NCI-H1930 (cell line): ENCODE measurements at regions not wholly inside any gene's neighbourhood (a gene's known extent, or its start where the extent isn't known, plus 50 kb on each side); places are given as distances from the start of the nearest gene placed in this dataset.
A peak's percentile ranks its signal among the peaks of the same experiment; 100 is the strongest.
"Not testable (repeated sequence)": the region's sequence is repeated elsewhere in the genome, so short reads cannot be mapped to it uniquely, and the experiment has no call there.

Source experiments
- DNase-seq, 2 experiments: peaks; one replicate each; lab custom pipeline; 2025; lab: John Stamatoyannopoulos, UW

DNA sequence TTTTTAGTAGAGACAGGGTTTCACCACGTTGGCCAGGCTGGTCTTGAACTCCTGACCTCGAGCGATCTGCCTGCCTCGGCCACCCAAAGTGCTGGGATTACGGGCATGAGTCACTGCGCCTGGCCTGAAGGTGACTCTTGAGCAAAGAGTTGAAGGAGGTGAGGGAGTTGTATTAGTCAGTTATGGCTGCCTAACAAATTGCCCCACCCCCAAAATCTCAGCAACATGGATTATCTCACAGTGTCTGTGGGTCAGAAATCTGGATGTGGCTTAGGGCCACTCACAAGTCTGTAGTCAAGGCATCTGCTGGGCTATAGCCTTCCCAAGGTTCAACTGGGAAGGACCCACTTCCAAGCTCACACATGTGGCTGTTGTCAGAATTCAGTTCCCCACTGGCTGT is 52.8 kb upstream of the ADGRE5 start:
- DNase-seq: no peak

- DNase-seq: not testable (repeated sequence)
Observed at GRCh38 chr19:14327061-14327460, 54.2 kb upstream of the ADGRE5 start.

DNA sequence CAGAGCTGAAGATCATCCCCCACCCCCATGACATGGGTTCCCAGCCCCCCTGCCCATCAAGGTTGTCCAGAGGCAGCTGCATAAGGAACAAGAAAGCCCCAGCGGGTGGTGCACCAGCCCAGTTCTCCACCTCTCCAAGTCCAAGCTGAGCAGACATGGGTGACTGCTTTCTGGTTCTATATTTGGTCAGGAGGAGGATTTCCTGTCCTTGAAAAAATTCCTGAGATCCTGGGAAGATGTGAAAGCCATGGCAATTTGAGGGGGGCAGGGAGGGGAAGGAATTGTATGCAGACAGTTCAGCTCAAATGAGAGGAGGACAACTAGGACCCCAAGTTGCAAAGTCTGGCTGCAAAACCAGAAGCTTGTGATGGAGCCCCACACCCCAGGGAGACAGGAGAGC is 55.4 kb upstream of the ADGRE5 start:
- DNase-seq: no peak

GRCh38 chr19:14325134-14325533 is 56.1 kb upstream of the ADGRE5 start:
- no peak for DNase-seq

DNA sequence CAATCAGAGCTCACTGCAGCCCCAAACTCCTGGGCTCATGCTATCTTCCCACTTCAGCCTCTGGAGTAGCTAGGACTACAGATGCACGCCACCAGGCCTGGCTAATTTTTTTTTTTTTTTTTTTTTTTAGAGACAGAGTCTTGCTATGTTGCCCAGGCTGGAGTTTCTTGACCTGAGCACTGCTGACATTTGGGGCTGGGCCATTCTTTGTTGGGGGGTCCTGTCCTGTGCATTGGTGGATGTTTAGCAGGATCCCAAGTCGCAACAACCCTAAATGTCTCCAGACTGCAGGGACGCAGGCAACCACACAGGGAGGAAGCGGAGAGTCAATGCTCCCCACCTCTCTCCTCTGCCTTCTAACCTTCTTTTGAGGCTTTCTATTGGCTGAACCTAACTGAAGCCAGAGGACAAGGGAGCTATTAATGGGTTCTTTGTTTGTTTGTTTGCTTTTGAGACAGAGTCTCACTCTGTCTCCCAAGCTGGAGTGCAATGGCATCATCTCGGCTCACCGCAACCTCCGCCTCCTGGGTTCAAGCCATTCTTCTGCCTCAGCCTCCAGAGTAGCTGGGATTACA is 58.3 kb upstream of the ADGRE5 start:
- DNase-seq: no peak

GRCh38 chr19:14320253-14320652 is 61.0 kb upstream of the ADGRE5 start:
- no peak for DNase-seq

DNA sequence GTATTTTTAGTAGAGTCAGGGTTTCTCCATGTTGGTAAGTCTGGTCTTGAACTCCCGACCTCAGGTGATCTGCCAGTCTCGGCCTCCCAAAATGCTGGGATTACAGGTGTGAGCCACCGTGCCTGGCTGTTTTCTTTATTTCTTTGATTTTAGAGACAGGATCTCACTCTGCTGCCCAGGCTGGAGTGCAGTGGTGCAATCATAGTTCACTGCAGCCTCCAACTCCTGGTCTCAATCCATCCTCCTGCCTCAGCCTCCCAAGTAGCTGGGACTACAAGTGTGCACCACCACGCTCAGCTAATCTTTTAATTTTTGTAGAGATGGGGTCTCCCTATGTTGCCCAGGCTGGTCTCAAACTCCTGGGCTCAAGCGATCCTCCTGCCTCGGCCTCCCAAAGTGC is 61.5 kb upstream of the ADGRE5 start:
- not testable (repeated sequence) for DNase-seq

GRCh38 chr19:14318873-14319272 is 62.4 kb upstream of the ADGRE5 start:
- peak in 1 of 2 experiments; percentile 9 for DNase-seq

DNA sequence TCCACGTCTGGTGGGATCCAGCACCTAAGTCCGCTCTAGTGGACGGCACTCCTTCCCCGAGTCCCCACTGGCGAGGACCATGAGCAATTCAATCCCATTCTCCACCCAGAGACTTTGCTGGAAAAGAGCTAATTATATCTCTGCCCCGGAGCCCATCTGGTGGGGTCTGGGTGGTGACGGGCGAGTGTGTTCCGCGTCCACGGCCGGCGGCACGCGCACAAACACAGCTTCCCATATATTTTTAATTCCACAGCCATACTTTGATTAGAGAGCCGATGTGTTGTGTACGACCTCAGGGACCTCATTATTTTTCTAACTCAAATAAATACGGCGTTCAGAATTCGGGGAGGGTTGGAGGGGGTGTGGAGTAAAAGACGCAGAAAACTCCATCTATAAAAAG is 64.1 kb upstream of the ADGRE5 start:
- no peak for DNase-seq

GRCh38 chr19:14315433-14315832 is 65.8 kb upstream of the ADGRE5 start:
- no peak for DNase-seq

DNA sequence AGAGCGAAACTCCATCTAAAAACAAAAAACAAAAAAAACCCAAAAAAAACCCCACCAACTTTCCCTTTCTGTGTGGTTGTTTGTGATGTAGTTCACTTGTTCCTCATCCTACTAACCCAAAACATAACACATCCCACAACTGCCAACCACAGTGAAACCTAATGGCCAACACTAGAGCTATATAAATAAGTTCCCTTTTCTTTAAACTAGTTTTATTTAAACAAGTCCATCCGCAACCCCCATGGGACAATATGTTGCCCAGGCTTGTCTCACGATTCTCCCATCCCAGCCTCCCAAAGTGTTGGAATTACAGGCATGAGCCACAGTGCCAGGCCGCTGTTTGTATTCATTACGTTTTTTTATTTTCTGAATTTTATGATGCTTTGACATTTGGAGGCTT is 71.2 kb upstream of the ADGRE5 start:
- DNase-seq: no peak

GRCh38 chr19:14305706-14306105 is 75.5 kb upstream of the ADGRE5 start:
- no peak for DNase-seq

GRCh38 chr19:14301150-14301549 is 80.1 kb upstream of the ADGRE5 start:
- no peak for DNase-seq

GRCh38 chr19:14300303-14300702 is 80.9 kb upstream of the ADGRE5 start:
- no peak for DNase-seq

DNA sequence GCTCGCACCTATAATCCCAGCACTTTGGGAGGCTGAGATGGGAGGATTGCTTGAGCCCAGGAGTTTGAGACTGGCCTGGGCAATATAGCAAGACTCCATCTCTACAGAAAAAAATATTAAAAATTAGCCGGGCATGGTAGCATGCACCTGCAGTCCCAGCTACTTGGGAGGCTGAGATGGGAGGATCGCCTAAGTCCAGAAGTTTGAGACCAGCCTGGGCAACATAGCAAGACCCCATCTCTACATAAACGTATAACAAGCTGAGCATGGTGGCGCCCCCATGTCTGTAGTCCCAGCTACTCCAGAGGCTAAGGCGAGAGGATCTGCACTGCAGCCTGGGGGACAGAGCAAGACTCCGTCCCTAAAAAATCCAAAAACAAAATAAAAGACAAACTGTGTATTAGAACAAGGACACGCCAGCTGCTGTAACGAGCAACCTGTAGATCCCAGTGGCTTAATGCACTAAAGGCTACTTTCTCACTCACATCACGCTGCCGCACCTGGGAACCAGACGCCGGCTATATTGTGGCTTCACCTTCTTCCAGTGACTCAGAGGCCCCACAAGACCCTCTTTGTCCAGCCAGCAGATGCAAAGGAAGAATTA is 81.9 kb upstream of the ADGRE5 start:
- not testable (repeated sequence) for DNase-seq

GRCh38 chr19:14297883-14298576 is 83.2 kb upstream of the ADGRE5 start:
- not testable (repeated sequence) for DNase-seq

- DNase-seq: not testable (repeated sequence)
Observed at GRCh38 chr19:14294974-14295373, 86.3 kb upstream of the ADGRE5 start.

DNA sequence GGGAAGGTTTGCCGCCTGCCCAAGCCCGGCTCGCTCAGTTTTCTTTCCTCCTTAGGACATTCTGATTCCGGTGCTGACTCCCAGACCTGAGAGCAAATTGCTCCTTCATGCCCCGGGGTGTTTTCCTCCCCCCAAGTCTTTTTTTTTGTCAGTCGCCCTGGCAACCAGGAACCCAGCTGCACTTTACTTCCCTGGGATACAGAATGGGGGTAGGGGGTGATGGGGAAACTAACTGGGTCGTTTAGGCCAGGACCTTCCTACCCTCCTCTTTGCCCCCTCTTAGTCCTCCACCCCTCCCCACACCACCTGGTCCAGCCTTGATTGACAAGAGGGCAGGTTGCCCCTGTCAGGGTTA is 87.5 kb upstream of the ADGRE5 start:
- DNase-seq: not testable (repeated sequence)

DNA sequence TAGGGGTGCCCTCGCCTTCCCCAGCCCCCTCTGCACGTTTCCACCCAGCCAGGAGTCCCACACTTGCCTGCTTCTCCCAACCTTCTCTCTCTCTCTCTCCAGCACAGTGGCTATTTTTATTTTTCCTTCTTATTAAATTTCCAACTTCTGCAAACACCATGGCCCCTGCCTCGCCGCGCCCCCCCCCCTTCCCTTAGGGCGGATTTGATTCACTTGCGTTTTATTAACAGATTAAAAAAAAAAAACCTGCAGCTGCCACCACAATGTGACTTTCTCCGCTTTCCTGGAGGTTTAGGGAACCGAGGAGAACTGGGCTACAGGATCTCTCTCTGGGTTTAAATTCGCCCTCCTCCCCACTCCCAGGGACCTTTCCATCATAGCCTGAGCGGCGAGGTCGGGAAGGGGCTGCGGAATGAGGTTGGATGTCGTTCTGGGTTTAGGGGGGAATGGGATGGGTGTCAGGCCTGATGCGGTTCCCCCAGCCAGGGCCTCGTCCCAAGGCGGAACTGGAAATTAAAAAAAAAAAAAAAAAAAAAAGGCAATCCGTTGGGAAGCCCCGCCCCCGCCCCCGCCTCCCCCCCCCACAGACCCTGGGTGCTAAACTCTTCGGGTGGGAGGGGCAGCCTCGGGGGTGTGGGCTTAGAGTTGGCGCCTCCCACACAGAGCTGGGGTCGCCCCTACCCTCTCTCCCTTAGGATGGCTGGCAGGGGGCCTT is 87.3 kb upstream of the ADGRL1 start:
- not testable (repeated sequence) for DNase-seq

- not testable (repeated sequence) for DNase-seq
Observed at GRCh38 chr19:14289810-14290209, 83.8 kb upstream of the ADGRL1 start.

- DNase-seq: not testable (repeated sequence)
Observed at GRCh38 chr19:14287837-14288236, 81.9 kb upstream of the ADGRL1 start.

DNA sequence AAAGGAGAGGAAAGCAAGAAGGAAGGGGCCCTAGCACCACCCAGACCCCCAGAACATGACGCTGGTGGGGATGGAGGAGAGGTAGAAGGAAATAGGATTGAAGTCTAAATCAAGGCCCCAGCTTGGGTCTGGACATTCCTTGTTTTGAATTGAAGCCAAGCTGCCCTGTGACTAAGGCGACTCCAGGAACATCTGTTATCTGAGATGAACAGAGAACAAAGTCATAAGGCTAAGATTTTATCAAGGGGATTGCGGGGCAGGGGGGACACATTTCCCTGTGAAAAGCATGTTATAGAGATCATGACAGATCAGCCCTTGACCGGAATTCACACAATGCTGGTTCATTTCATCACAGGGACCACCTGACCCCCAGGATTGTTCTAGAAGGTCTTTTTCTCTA is 80.6 kb upstream of the ADGRL1 start:
- not testable (repeated sequence) for DNase-seq

DNA sequence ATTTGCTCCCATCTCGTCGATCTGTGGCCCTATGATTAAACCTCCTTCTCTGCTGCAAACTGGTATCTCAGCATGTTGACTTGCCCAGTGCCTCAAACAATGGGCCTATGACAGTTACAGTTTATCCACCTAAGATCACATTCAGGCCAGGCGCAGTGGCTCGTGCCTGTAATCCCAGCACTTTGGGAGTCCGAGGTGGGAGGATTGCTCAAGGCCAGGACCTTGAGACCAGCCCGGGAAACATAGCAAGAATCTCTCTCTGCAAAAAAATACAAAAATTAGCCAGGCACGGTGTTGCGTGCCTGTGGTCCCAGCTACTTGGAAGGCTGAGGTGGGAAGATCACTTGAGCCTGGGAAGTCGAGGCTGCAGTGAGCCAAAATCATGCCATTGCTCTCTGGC is 79.8 kb upstream of the ADGRL1 start:
- DNase-seq: not testable (repeated sequence)
